K562 (cell line): ENCODE measurements at regions not wholly inside any gene's neighbourhood (a gene's known extent, or its start where the extent isn't known, plus 50 kb on each side); places are given as distances from the start of the nearest gene placed in this dataset.
A peak's percentile ranks its signal among the peaks of the same experiment; 100 is the strongest.

Source experiments
- ATAC-seq: fragments of 200-7000 bp; cut with Tn5 transposase; 3 replicates; pipeline ENCODE4 v1.9.1; 2020; ENCODE audit warnings: moderate library complexity
- BruUV-seq: library from RNA; stranded (reverse); fragments of 400-500 nt; replicated peaks from 2 replicates; lab custom pipeline; 2021; lab: Mats Ljungman, UMichigan
- CTCF ChIA-PET: fragments of 300-600 bp; formaldehyde crosslinking; extraction: SDS; loops from one replicate; lab custom pipeline; 2021; ENCODE audit warnings: low intra/inter-chr PET ratio; lab: Yijun Ruan, JAX
- POLR2A ChIA-PET: fragments of 300-600, 350-650 bp; sonication (Branson Sonifier 250); formaldehyde crosslinking; extraction: SDS; loops from one replicate; lab custom pipeline; 2021; ENCODE audit warnings: antibody characterized with exemption, inconsistent platforms; lab: Yijun Ruan, JAX
- DNase-seq, 4 experiments: peaks; one replicate each; pipeline versions ENCODE4 v3.0.0 to v3.0.0-alpha.2; 2011 to 2018; ENCODE audit warnings: low spot score in 3 of 4, mixed read lengths in 3 of 4; ENCODE audit errors: extremely low read depth in 1 of 4
- FAIRE-seq: peaks from 2 replicates; lab custom pipeline; 2011; peaks lifted over from hg19 to GRCh38; lab: Jason Lieb, UNC
- H2AFZ ChIP-seq: 2 replicates; pipeline ENCODE4 v1.6.0; 2011; ENCODE audit warnings: low read depth, low read length, control low read depth, inconsistent platforms
- H3K27ac ChIP-seq: fragments of 200-600 bp; 3 replicates; pipeline ENCODE4 v1.8.0; 2011; ENCODE audit warnings: low read depth, mild to moderate bottlenecking, control low read depth, inconsistent platforms, low read length, moderate library complexity, mixed read lengths; ENCODE audit errors: extremely low read depth
- H3K27me3 ChIP-seq, 2 experiments: fragments of 300-600 bp in 1 of 2; 2 replicates in 1 of 2; 3 replicates in 1 of 2; pipeline versions ENCODE4 v1.6.0 to v1.8.0; 2011; ENCODE audit warnings: inconsistent platforms in 2 of 2, low read length in 2 of 2, mild to moderate bottlenecking in 1 of 2, mixed read lengths in 1 of 2, moderate library complexity in 1 of 2; ENCODE audit not compliant: control insufficient read depth in 2 of 2, insufficient read depth in 2 of 2
- H3K36me3 ChIP-seq: fragments of 300-600 bp; 3 replicates; pipeline ENCODE4 v1.8.0; 2011; ENCODE audit warnings: mild to moderate bottlenecking, low read length, inconsistent platforms; ENCODE audit not compliant: control insufficient read depth, insufficient read depth
- H3K4me1 ChIP-seq, 2 experiments: fragments of 200-600 bp in 1 of 2; replicated peaks in 1 of 2; 2 replicates in 1 of 2; 3 replicates in 1 of 2; pipeline versions ENCODE4 v1.5.1 to v1.8.0; 2011; ENCODE audit warnings: inconsistent platforms in 2 of 2, low read length in 2 of 2, mild to moderate bottlenecking in 1 of 2, mixed read lengths in 1 of 2, moderate library complexity in 1 of 2; ENCODE audit not compliant: control insufficient read depth in 2 of 2, insufficient read depth in 2 of 2
- H3K4me2 ChIP-seq: 2 replicates; pipeline ENCODE4 v1.6.1; 2011; ENCODE audit warnings: low read length, control low read depth, inconsistent platforms, mixed read lengths; ENCODE audit not compliant: insufficient read depth
- H3K4me3 ChIP-seq: fragments of 200-600 bp; sonication (generic), shearing (Covaris generic); 2 replicates; pipeline ENCODE4 v1.5.1; 2016; ENCODE audit warnings: control low read depth, inconsistent platforms
- H3K79me2 ChIP-seq: fragments of 200-600 bp; 3 replicates; pipeline ENCODE4 v1.8.0; 2011; ENCODE audit warnings: low read length, inconsistent platforms; ENCODE audit not compliant: control insufficient read depth, insufficient read depth
- H3K9ac ChIP-seq, 2 experiments: 2 replicates each; pipeline versions ENCODE4 v1.6.0 to v1.6.1; 2011; ENCODE audit warnings: low read depth in 2 of 2, low read length in 2 of 2, control low read depth in 1 of 2, inconsistent platforms in 1 of 2, mild to moderate bottlenecking in 1 of 2, mixed read lengths in 1 of 2; ENCODE audit not compliant: insufficient read depth in 1 of 2
- H3K9me1 ChIP-seq: one replicate; pipeline ENCODE4 v1.6.0; 2011; ENCODE audit warnings: inconsistent platforms, mild to moderate bottlenecking, low read length, moderate library complexity; ENCODE audit not compliant: control insufficient read depth, insufficient read depth
- H3K9me3 ChIP-seq: replicated peaks from 2 replicates; pipeline ENCODE4 v1.5.1; 2011; ENCODE audit warnings: low read depth, low read length, inconsistent platforms; ENCODE audit not compliant: control insufficient read depth, insufficient read depth
- H4K20me1 ChIP-seq: replicated peaks from 2 replicates; pipeline ENCODE4 v1.6.1; 2011; ENCODE audit warnings: low read length, inconsistent platforms, mixed read lengths; ENCODE audit not compliant: control insufficient read depth, insufficient read depth
- ATF3 ChIP-seq, 2 experiments: fragments of 450-650 bp in 1 of 2; sonication (generic) in 1 of 2; formaldehyde crosslinking in 1 of 2; IDR thresholded peaks in 1 of 2; conservative IDR thresholded peaks in 1 of 2; 2 replicates each; pipeline versions ENCODE4 v1.6.1 to v1.8.1; 2016 to 2023; ENCODE audit warnings: mild to moderate bottlenecking in 2 of 2, moderate library complexity in 2 of 2, inconsistent platforms in 1 of 2, missing genetic modification reagents in 1 of 2
- HDAC2 ChIP-seq: fragments of 450-650 bp; IDR thresholded peaks from 2 replicates; pipeline ENCODE4 v1.6.1; 2016; ENCODE audit warnings: mild to moderate bottlenecking
- ZNF146 ChIP-seq: IDR thresholded peaks from one replicate; pipeline ENCODE4 v1.6.1; 2018; ENCODE audit warnings: missing compliant biosample characterization; ENCODE audit not compliant: unreplicated experiment
- WGBS: fragments of 100-300 bp; shearing (Covaris generic); methylation state at CpG from one replicate; pipeline ENCODE4 v1.1.6; 2016; ENCODE audit warnings: low coverage, mixed read lengths; ENCODE audit not compliant: insufficient coverage; ENCODE audit errors: missing lambda C conversion rate; 5-methylcytosine and 5-hydroxymethylcytosine counted together
- in situ Hi-C: fragments of 300-500 bp; cut with MboI; formaldehyde crosslinking; loops from 4 replicates; pipeline ENCODE4 v1.15.0; 2018; ENCODE audit warnings: inconsistent platforms, mixed read lengths
- intact Hi-C: fragments of 100-400 bp; cut with micrococcal nuclease; formaldehyde crosslinking; loops from 2 replicates; pipeline ENCODE4 v1.14.2; 2022

GRCh38 chr2:21404137-21404536, 280.4 kb downstream of the TDRD15 start:
- no peak overlapping the region for H3K9ac ChIP-seq
- no peak for TF ChIP-seq HDAC2
- H3K9me1 ChIP-seq, result no peaks in the 10 kb centered on the region
- H3K36me3 ChIP-seq, result no peaks in the 10 kb centered on the region
- no peak for DNase-seq
- no TSS peak for BruUV-seq
- no peak overlapping the region for H3K27ac ChIP-seq
- FAIRE-seq, result no peak
- WGBS, result 0% methylated on average over 4 of the region's 4 CpGs
- H3K4me2 ChIP-seq, result no peak overlapping the region
- intact Hi-C loops, result no loop called here
- no peak overlapping the region for H2AFZ ChIP-seq
- ChIA-PET POLR2A (no interaction called here), CTCF (no interaction called here)
- no peaks in the 10 kb centered on the region for H3K9me3 ChIP-seq
- no peaks in the 10 kb centered on the region for H3K79me2 ChIP-seq
- H3K4me1 ChIP-seq, result no peaks in the 10 kb centered on the region
- in situ Hi-C loops, result no loop called here
- no peak overlapping the region for H3K4me3 ChIP-seq
- ATAC-seq, result no peak
- no peaks in the 10 kb centered on the region for H4K20me1 ChIP-seq
- H3K27me3 ChIP-seq, result no peaks in the 10 kb centered on the region

DNA sequence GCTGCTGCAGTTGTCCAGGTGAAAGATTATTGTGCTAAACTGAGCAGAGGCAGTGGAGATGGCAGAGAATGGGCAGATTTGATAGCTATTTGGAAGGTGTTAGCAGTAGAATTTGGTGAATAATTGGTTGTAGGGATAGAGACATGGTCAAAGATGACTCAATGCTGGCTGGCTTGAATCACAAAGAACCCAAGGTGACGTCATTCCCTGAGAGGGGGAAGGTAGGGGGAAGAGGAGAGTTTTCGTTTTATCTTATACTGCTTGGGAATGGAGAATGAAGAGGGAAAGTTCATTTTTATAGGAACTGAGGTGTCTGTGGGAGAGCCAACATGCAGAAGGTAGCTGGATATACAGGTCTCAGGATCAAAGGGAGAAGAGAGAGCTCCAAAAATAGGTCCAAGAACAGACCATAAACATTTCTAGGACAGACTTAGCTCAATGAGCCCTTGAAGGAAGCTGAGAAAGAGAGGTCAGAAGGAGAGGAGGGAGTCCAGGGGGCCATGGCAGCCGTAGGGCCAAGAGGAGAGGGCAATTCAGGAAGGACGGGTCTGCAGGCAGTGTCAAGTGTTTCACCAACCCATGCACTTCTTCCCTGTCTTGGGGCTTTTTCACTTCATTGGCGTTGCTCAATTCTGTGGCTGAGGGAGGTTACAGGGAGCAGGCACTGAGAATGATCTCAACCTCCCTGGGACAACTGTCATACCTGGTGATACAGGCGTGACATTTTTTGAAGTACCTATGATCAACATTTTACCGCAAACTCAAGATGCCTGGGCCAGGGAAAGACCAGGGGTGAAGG, 281.3 kb downstream of the TDRD15 start:
- Histone ChIP-seq H3K27me3 (no peaks in the 10 kb centered on the region), H3K9me3 (no peaks in the 10 kb centered on the region), H3K4me1 (no peaks in the 10 kb centered on the region), H3K4me2 (no peak overlapping the region), H3K36me3 (no peaks in the 10 kb centered on the region), H3K9me1 (no peaks in the 10 kb centered on the region), H2AFZ (no peak overlapping the region), H3K9ac (no peak overlapping the region), H3K79me2 (no peaks in the 10 kb centered on the region), H4K20me1 (no peaks in the 10 kb centered on the region), H3K27ac (no peak overlapping the region), H3K4me3 (no peak overlapping the region)
- TF ChIP-seq ZNF146 (CRISPR knock-in tag) (no peak), ATF3 (IDR thresholded peaks at IDR 0.05) (peak; percentile 78), ATF3 (CRISPR knock-in tag; conservative IDR thresholded peaks at IDR 0.05) (no peak)
- ATAC-seq (no peak), DNase-seq (peak in 1 of 4 experiments; percentile 1), FAIRE-seq (no peak)
- POLR2A ChIA-PET, result no interaction called here
- CTCF ChIA-PET, result interaction anchor here (0.6 kb wide), 1 partner anchor 362 kb away, joined by 3 read pairs; no protein-coding TSS in a partner anchor
- in situ Hi-C loops (no loop called here), intact Hi-C loops (no loop called here)
- 0% methylated on average over 7 of the region's 7 CpGs for WGBS
- no TSS peak for BruUV-seq
